GM23338 (cell line): ENCODE measurements at regions not wholly inside any gene's neighbourhood (a gene's known extent, or its start where the extent isn't known, plus 50 kb on each side); places are given as distances from the start of the nearest gene placed in this dataset.

Experiments used
- ATAC-seq: fragments of 200-7000 bp; cut with Tn5 transposase; 3 replicates; pipeline ENCODE4 v1.9.1; 2020
- DNase-seq: peaks from one replicate; pipeline ENCODE4 v3.0.0-alpha.2; 2015; ENCODE audit warnings: low spot score
- H2AFZ ChIP-seq: fragments of 200-600 bp; sonication (generic); 2 replicates; pipeline ENCODE4 v1.8.0; 2016; ENCODE audit warnings: antibody characterized with exemption, mild to moderate bottlenecking, moderate library complexity
- H3F3A ChIP-seq: fragments of 200-600 bp; sonication (generic); replicated peaks from 2 replicates; pipeline ENCODE4 v1.8.0; 2017; ENCODE audit warnings: antibody characterized with exemption, mixed run types, low read depth
- H3K27ac ChIP-seq: fragments of 200-600 bp; sonication (generic); 2 replicates; pipeline ENCODE4 v1.6.1; 2016; ENCODE audit warnings: low read depth
- H3K27me3 ChIP-seq: fragments of 200-600 bp; sonication (generic); 2 replicates; pipeline ENCODE4 v1.8.0; 2016; ENCODE audit warnings: mild to moderate bottlenecking, mixed run types, moderate library complexity; ENCODE audit not compliant: insufficient read depth
- H3K36me3 ChIP-seq: fragments of 200-600 bp; sonication (generic); 2 replicates; pipeline ENCODE4 v1.8.0; 2016; ENCODE audit warnings: mild to moderate bottlenecking; ENCODE audit not compliant: insufficient read depth
- H3K4me1 ChIP-seq: fragments of 200-600 bp; sonication (generic); 2 replicates; pipeline ENCODE4 v1.8.0; 2016; ENCODE audit warnings: mild to moderate bottlenecking, moderate library complexity; ENCODE audit not compliant: insufficient read depth
- H3K4me2 ChIP-seq: fragments of 200-600 bp; sonication (generic); 2 replicates; pipeline ENCODE4 v1.7.1; 2017; ENCODE audit warnings: mixed run types
- H3K4me3 ChIP-seq: fragments of 200-600 bp; sonication (generic); 2 replicates; pipeline ENCODE4 v1.6.1; 2016; ENCODE audit warnings: mixed run types
- H3K79me2 ChIP-seq: fragments of 200-600 bp; sonication (generic); replicated peaks from 2 replicates; pipeline ENCODE4 v1.8.0; 2017; ENCODE audit warnings: mild to moderate bottlenecking; ENCODE audit not compliant: insufficient read depth
- H3K9me2 ChIP-seq: fragments of 200-600 bp; sonication (generic); 2 replicates; pipeline ENCODE4 v1.8.0; 2017; ENCODE audit not compliant: insufficient read depth
- H4K20me1 ChIP-seq: fragments of 200-600 bp; sonication (generic); replicated peaks from 2 replicates; pipeline ENCODE4 v1.8.0; 2017; ENCODE audit warnings: mild to moderate bottlenecking; ENCODE audit not compliant: insufficient read depth
- H3K27ac Mint-ChIP-seq: 2 replicates; pipeline ENCODE4 v1.8.0; 2020; ENCODE audit warnings: inconsistent platforms, mild to moderate bottlenecking, moderate library complexity, mixed read lengths
- H3K27me3 Mint-ChIP-seq: 3 replicates; pipeline ENCODE4 v1.8.0; 2022; ENCODE audit warnings: low read depth, mild to moderate bottlenecking, moderate library complexity, mixed read lengths, inconsistent platforms; ENCODE audit not compliant: insufficient read depth, poor library complexity
- H3K36me3 Mint-ChIP-seq: 3 replicates; pipeline ENCODE4 v1.8.0; 2021; ENCODE audit warnings: low read depth, mild to moderate bottlenecking, inconsistent platforms, moderate library complexity, mixed read lengths
- H3K4me1 Mint-ChIP-seq: 3 replicates; pipeline ENCODE4 v1.8.0; 2020; ENCODE audit warnings: mild to moderate bottlenecking, inconsistent platforms, mixed read lengths
- H3K4me3 Mint-ChIP-seq: 3 replicates; pipeline ENCODE4 v1.8.0; 2021; ENCODE audit warnings: moderate library complexity, mild to moderate bottlenecking, inconsistent platforms, mixed read lengths
- H3K9me3 Mint-ChIP-seq: 3 replicates; pipeline ENCODE4 v1.8.0; 2020; ENCODE audit warnings: moderate library complexity, mild to moderate bottlenecking, inconsistent platforms, mixed read lengths
- CREB1 ChIP-seq: fragments of 250-450 bp; sonication (Bioruptor Pico); IDR thresholded peaks from 2 replicates; pipeline ENCODE4 v1.5.0; 2020; ENCODE audit warnings: low read depth, mild to moderate bottlenecking, moderate library complexity
- ETS1 ChIP-seq: IDR thresholded peaks from 2 replicates; pipeline ENCODE4 v1.6.1; 2016; ENCODE audit warnings: antibody characterized with exemption
- NANOG ChIP-seq: IDR thresholded peaks from 2 replicates; pipeline ENCODE4 v1.6.1; 2016; ENCODE audit warnings: antibody characterized with exemption, borderline replicate concordance
- POLR2AphosphoS5 ChIP-seq: IDR thresholded peaks from 2 replicates; pipeline ENCODE4 v1.6.1; 2016; ENCODE audit warnings: antibody characterized with exemption, low read depth
- REST ChIP-seq: IDR thresholded peaks from one replicate; pipeline ENCODE4 v1.6.1; 2018; ENCODE audit warnings: antibody characterized with exemption; ENCODE audit not compliant: unreplicated experiment
- STAT1 ChIP-seq: IDR thresholded peaks from one replicate; pipeline ENCODE4 v1.6.1; 2016; ENCODE audit warnings: antibody characterized with exemption; ENCODE audit not compliant: unreplicated experiment
- ZNF331 ChIP-seq: fragments of 250-450 bp; sonication (Bioruptor Pico); IDR thresholded peaks from 2 replicates; pipeline ENCODE4 v1.5.0; 2020; ENCODE audit warnings: low read depth, mild to moderate bottlenecking, moderate library complexity

- Mint-ChIP-seq H3K4me1 (peaks cover 3% of the 10 kb centered on the region), H3K27me3 (no peaks in the 10 kb centered on the region), H3K9me3 (no peaks in the 10 kb centered on the region; the same call in 2 of the 3 replicates), H3K4me3 (no peak overlapping the region), H3K27ac (no peak overlapping the region), H3K36me3 (no peaks in the 10 kb centered on the region)
- no peak for DNase-seq
- TF ChIP-seq REST (no peak), STAT1 (no peak), ZNF331 (no peak)
- Histone ChIP-seq H3K4me2 (no peak overlapping the region), H3K9me2 (no peaks in the 10 kb centered on the region), H3K27ac (no peak overlapping the region), H3K4me3 (no peak overlapping the region), H3K79me2 (no peaks in the 10 kb centered on the region), H4K20me1 (no peaks in the 10 kb centered on the region), H3K4me1 (no peaks in the 10 kb centered on the region), H3K36me3 (no peaks in the 10 kb centered on the region), H3K27me3 (no peaks in the 10 kb centered on the region), H2AFZ (no peak overlapping the region), H3F3A (no peaks in the 10 kb centered on the region)
- no peak for ATAC-seq
Measured at GRCh38 chr14:98955036-98955740, 316.8 kb downstream of the BCL11B start.

DNA sequence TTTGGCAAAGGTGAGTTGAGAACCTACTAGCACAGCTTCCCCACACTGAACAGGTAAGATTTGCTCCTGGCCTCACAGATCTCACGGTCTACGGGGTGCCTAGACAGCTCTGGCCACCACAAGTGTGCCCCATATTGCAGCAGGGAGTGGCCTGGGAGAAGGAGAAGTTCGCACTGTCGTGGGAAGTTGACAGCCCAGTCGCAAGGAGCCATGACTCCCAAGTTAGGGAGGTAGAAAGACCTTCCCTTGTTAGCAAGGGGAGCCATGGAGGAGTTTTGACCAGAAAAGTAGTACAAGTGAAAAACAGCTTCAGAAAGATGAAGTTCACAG is 316.3 kb downstream of the BCL11B start:
- H3K4me1 Mint-ChIP-seq, result peaks cover 8% of the 10 kb centered on the region
- TF ChIP-seq ETS1 (no peak), POLR2AphosphoS5 (no peak), CREB1 (no peak), NANOG (no peak)
- no peaks in the 10 kb centered on the region for H3K36me3 ChIP-seq

More for the DNA sequence above, 316.3 kb downstream of the BCL11B start:
- DNase-seq (no peak), ATAC-seq (no peak)
- Histone ChIP-seq H3K4me2 (no peak overlapping the region), H4K20me1 (no peaks in the 10 kb centered on the region), H2AFZ (no peak overlapping the region), H3K4me3 (no peak overlapping the region), H3K79me2 (no peaks in the 10 kb centered on the region), H3K4me1 (no peaks in the 10 kb centered on the region), H3F3A (no peaks in the 10 kb centered on the region), H3K27ac (no peak overlapping the region), H3K27me3 (no peaks in the 10 kb centered on the region), H3K9me2 (no peaks in the 10 kb centered on the region)
- Mint-ChIP-seq H3K36me3 (no peaks in the 10 kb centered on the region), H3K27ac (no peak overlapping the region), H3K4me3 (no peak overlapping the region), H3K27me3 (no peaks in the 10 kb centered on the region), H3K9me3 (no peaks in the 10 kb centered on the region; the same call in 2 of the 3 replicates)
